MM.1S (cell line): ENCODE measurements at regions not wholly inside any gene's neighbourhood (a gene's known extent, or its start where the extent isn't known, plus 50 kb on each side); places are given as distances from the start of the nearest gene placed in this dataset.
"Not testable (repeated sequence)": the region's sequence is repeated elsewhere in the genome, so short reads cannot be mapped to it uniquely, and the experiment has no call there.

Source experiments
- DNase-seq: peaks from one replicate; pipeline ENCODE4 v3.0.0-alpha.2; 2015
- H2AFZ ChIP-seq: fragments of 300-600 bp; sonication (generic); 2 replicates; pipeline ENCODE4 v1.6.0; 2016; ENCODE audit warnings: antibody characterized with exemption, low read length
- H3F3A ChIP-seq: fragments of 300-600 bp; sonication (generic); 2 replicates; pipeline ENCODE4 v1.6.1; 2016; ENCODE audit warnings: mild to moderate bottlenecking, antibody characterized with exemption, low read length, moderate library complexity, mixed read lengths; ENCODE audit not compliant: insufficient read depth
- H3K27ac ChIP-seq: fragments of 300-600 bp; sonication (generic); 2 replicates; pipeline ENCODE4 v1.5.1; 2016; ENCODE audit warnings: mild to moderate bottlenecking, low read length
- H3K27me3 ChIP-seq: fragments of 300-600 bp; sonication (generic); replicated peaks from 2 replicates; pipeline ENCODE4 v1.6.0; 2016; ENCODE audit warnings: low read length; ENCODE audit not compliant: insufficient read depth
- H3K36me3 ChIP-seq: fragments of 300-600 bp; sonication (generic); replicated peaks from 2 replicates; pipeline ENCODE4 v1.6.1; 2016; ENCODE audit warnings: mild to moderate bottlenecking, low read length, mixed read lengths; ENCODE audit not compliant: insufficient read depth
- H3K4me1 ChIP-seq: fragments of 300-600 bp; sonication (generic); 2 replicates; pipeline ENCODE4 v1.6.1; 2016; ENCODE audit warnings: low read length, mixed read lengths
- H3K4me2 ChIP-seq: fragments of 300-600 bp; sonication (generic); 2 replicates; pipeline ENCODE4 v1.6.0; 2016; ENCODE audit warnings: low read depth, low read length
- H3K4me3 ChIP-seq: fragments of 300-600 bp; sonication (generic); 2 replicates; pipeline ENCODE4 v1.5.1; 2016; ENCODE audit warnings: low read length, mixed read lengths
- H3K79me2 ChIP-seq: fragments of 300-600 bp; sonication (generic); 2 replicates; pipeline ENCODE4 v1.6.1; 2016; ENCODE audit warnings: mixed run types, low read length, mixed read lengths
- H3K9ac ChIP-seq: fragments of 300-600 bp; sonication (generic); 2 replicates; pipeline ENCODE4 v1.6.1; 2016; ENCODE audit warnings: low read length, mixed read lengths
- H3K9me2 ChIP-seq: fragments of 300-600 bp; sonication (generic); replicated peaks from 2 replicates; pipeline ENCODE4 v1.6.1; 2016; ENCODE audit warnings: mild to moderate bottlenecking, low read length, mixed read lengths; ENCODE audit not compliant: insufficient read depth
- H3K9me3 ChIP-seq: fragments of 300-600 bp; sonication (generic); replicated peaks from 2 replicates; pipeline ENCODE4 v1.6.1; 2016; ENCODE audit warnings: mild to moderate bottlenecking, low read length, mixed read lengths; ENCODE audit not compliant: insufficient read depth
- H4K20me1 ChIP-seq: fragments of 300-600 bp; sonication (generic); 2 replicates; pipeline ENCODE4 v1.6.1; 2016; ENCODE audit warnings: mild to moderate bottlenecking, low read length, moderate library complexity, mixed read lengths; ENCODE audit not compliant: insufficient read depth
- CTCF ChIP-seq: fragments of 300-600 bp; sonication (generic); IDR thresholded peaks from 2 replicates; pipeline ENCODE4 v1.5.1; 2016; ENCODE audit warnings: antibody characterized with exemption, low read length, mixed read lengths
- EZH2 ChIP-seq: fragments of 300-600 bp; sonication (generic); optimal IDR thresholded peaks from 2 replicates; pipeline ENCODE3; 2017; ENCODE audit warnings: low read depth, mild to moderate bottlenecking, antibody characterized with exemption, low read length, mixed read lengths
- EZH2phosphoT487 ChIP-seq: fragments of 300-600 bp; sonication (generic); IDR thresholded peaks from 2 replicates; pipeline ENCODE4 v1.6.1; 2018; ENCODE audit warnings: antibody characterized with exemption, low read length

- H3K27me3 ChIP-seq, result no peaks in the 10 kb centered on the region
- DNase-seq, result no peak
Measured at GRCh38 chr12:4833524-4833923, 76.2 kb upstream of the KCNA1 start.

GRCh38 chr12:4842401-4842800, 67.3 kb upstream of the KCNA1 start:
- not testable (repeated sequence) for H3K9me3 ChIP-seq, H3K36me3 ChIP-seq, H3K9me2 ChIP-seq, H3K79me2 ChIP-seq, H3K4me3 ChIP-seq, H3K9ac ChIP-seq, H2AFZ ChIP-seq, H3K27me3 ChIP-seq, DNase-seq, H3K4me1 ChIP-seq, H3F3A ChIP-seq, H3K27ac ChIP-seq, H3K4me2 ChIP-seq, H4K20me1 ChIP-seq

More at GRCh38 chr12:4833524-4833923, 76.2 kb upstream of the KCNA1 start:
- Histone ChIP-seq H3K4me3 (no peak overlapping the region), H3K9ac (no peak overlapping the region), H4K20me1 (no peaks in the 10 kb centered on the region), H3K36me3 (no peaks in the 10 kb centered on the region), H3K4me1 (peaks cover 14% of the 10 kb centered on the region), H3K4me2 (no peak overlapping the region), H3K79me2 (no peaks in the 10 kb centered on the region), H3F3A (no peaks in the 10 kb centered on the region), H2AFZ (0 out of 2 replicates have a peak overlapping the region, but pooled peaks have one; percentile 4), H3K9me2 (no peaks in the 10 kb centered on the region), H3K27ac (no peak overlapping the region), H3K9me3 (no peaks in the 10 kb centered on the region)
- no peak for TF ChIP-seq EZH2phosphoT487
- TF ChIP-seq CTCF, result no peak
- TF ChIP-seq EZH2, result no peak

GRCh38 chr12:4843907-4844306, 65.8 kb upstream of the KCNA1 start:
- no peak for DNase-seq
- Histone ChIP-seq H3K4me3 (no peak overlapping the region), H2AFZ (no peak overlapping the region), H3K27ac (no peak overlapping the region), H3F3A (no peaks in the 10 kb centered on the region), H3K4me2 (no peak overlapping the region), H3K79me2 (no peaks in the 10 kb centered on the region), H3K4me1 (no peaks in the 10 kb centered on the region), H3K9ac (no peak overlapping the region), H3K27me3 (no peaks in the 10 kb centered on the region), H3K9me2 (no peaks in the 10 kb centered on the region), H3K9me3 (no peaks in the 10 kb centered on the region), H3K36me3 (no peaks in the 10 kb centered on the region), H4K20me1 (no peaks in the 10 kb centered on the region)
- no peak for TF ChIP-seq CTCF
- TF ChIP-seq EZH2phosphoT487, result no peak
- TF ChIP-seq EZH2, result no peak

- Histone ChIP-seq H3K27me3 (no peaks in the 10 kb centered on the region), H3K27ac (no peak overlapping the region), H3K4me2 (no peak overlapping the region), H3K4me1 (no peaks in the 10 kb centered on the region), H3K36me3 (no peaks in the 10 kb centered on the region), H3K9ac (no peak overlapping the region), H2AFZ (no peak overlapping the region), H3K79me2 (no peaks in the 10 kb centered on the region), H3F3A (no peaks in the 10 kb centered on the region), H3K9me3 (no peaks in the 10 kb centered on the region), H4K20me1 (no peaks in the 10 kb centered on the region), H3K9me2 (no peaks in the 10 kb centered on the region), H3K4me3 (no peak overlapping the region)
- TF ChIP-seq EZH2, result no peak
- TF ChIP-seq CTCF, result no peak
- TF ChIP-seq EZH2phosphoT487, result no peak
- DNase-seq, result no peak
Measured at GRCh38 chr12:4847713-4848112, 62.0 kb upstream of the KCNA1 start.
